HG02981 (cell line): ENCODE measurements at regions not wholly inside any gene's neighbourhood (a gene's known extent, or its start where the extent isn't known, plus 50 kb on each side); places are given as distances from the start of the nearest gene placed in this dataset.

Experiments
- ATAC-seq: cut with Tn5 transposase; IDR thresholded peaks from one replicate; pipeline ENCODE4 v1.9.1; 2021; ENCODE audit warnings: mild to moderate bottlenecking, moderate library complexity; ENCODE audit not compliant: unreplicated experiment

- no peak for ATAC-seq
These were observed 138.9 kb downstream of the MN1 start for GRCh38 chr22:27662359-27663301.

- no peak for ATAC-seq
These were observed 137.7 kb downstream of the MN1 start for GRCh38 chr22:27663812-27664211.

- ATAC-seq, result no peak
These were observed 135.1 kb downstream of the MN1 start for GRCh38 chr22:27666272-27666997.

- no peak for ATAC-seq
These were observed 134.3 kb downstream of the MN1 start for GRCh38 chr22:27667121-27667843.

- no peak for ATAC-seq
These were observed 132.4 kb downstream of the MN1 start for GRCh38 chr22:27668828-27669797.

GRCh38 chr22:27669798-27670599, 131.6 kb downstream of the MN1 start:
- ATAC-seq, result no peak

- ATAC-seq, result no peak
These were observed 130.7 kb downstream of the MN1 start for GRCh38 chr22:27670701-27671412.

- ATAC-seq, result no peak
These were observed 130.1 kb downstream of the MN1 start for GRCh38 chr22:27671413-27671935.

- no peak for ATAC-seq
These were observed 128.7 kb downstream of the MN1 start for GRCh38 chr22:27672721-27673418.

GRCh38 chr22:27673839-27674238, 127.7 kb downstream of the MN1 start:
- no peak for ATAC-seq

- ATAC-seq, result no peak
These were observed 127.2 kb downstream of the MN1 start for GRCh38 chr22:27674261-27674923.

GRCh38 chr22:27676545-27677213, 124.9 kb downstream of the MN1 start:
- ATAC-seq, result no peak

GRCh38 chr22:27677905-27678458, 123.6 kb downstream of the MN1 start:
- no peak for ATAC-seq

GRCh38 chr22:27679176-27679575, 122.4 kb downstream of the MN1 start:
- no peak for ATAC-seq

- no peak for ATAC-seq
These were observed 121.7 kb downstream of the MN1 start for GRCh38 chr22:27679693-27680488.

GRCh38 chr22:27680636-27681035, 120.9 kb downstream of the MN1 start:
- ATAC-seq, result no peak
